Fibroblast of gingiva (primary cell): ENCODE measurements at regions not wholly inside any gene's neighbourhood (a gene's known extent, or its start where the extent isn't known, plus 50 kb on each side); places are given as distances from the start of the nearest gene placed in this dataset.
"Not testable (repeated sequence)": the region's sequence is repeated elsewhere in the genome, so short reads cannot be mapped to it uniquely, and the experiment has no call there.

Source experiments
- DNase-seq: peaks from one replicate; pipeline ENCODE4 v3.0.0-alpha.2; 2011; ENCODE audit warnings: low read depth

DNA sequence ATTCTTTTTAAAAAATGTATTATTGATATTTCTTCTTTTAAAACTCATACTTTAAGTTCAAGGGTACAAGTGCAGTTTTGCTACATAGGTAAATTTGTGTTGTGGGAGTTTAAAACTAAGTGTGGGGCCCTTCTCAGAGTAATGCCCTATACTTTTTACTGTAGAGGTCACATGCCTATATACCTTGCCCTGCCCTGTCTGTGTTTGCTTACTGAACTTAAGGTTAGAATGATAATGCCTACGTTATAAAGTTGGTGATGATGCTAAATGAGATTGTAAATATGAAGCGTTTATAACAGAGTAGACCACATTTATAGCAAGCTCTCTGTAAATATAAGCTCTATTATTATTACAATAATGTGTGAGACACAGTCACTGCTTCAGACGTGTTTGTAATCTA lies 261.9 kb downstream of the RASSF9 start:
- DNase-seq: no peak

DNA sequence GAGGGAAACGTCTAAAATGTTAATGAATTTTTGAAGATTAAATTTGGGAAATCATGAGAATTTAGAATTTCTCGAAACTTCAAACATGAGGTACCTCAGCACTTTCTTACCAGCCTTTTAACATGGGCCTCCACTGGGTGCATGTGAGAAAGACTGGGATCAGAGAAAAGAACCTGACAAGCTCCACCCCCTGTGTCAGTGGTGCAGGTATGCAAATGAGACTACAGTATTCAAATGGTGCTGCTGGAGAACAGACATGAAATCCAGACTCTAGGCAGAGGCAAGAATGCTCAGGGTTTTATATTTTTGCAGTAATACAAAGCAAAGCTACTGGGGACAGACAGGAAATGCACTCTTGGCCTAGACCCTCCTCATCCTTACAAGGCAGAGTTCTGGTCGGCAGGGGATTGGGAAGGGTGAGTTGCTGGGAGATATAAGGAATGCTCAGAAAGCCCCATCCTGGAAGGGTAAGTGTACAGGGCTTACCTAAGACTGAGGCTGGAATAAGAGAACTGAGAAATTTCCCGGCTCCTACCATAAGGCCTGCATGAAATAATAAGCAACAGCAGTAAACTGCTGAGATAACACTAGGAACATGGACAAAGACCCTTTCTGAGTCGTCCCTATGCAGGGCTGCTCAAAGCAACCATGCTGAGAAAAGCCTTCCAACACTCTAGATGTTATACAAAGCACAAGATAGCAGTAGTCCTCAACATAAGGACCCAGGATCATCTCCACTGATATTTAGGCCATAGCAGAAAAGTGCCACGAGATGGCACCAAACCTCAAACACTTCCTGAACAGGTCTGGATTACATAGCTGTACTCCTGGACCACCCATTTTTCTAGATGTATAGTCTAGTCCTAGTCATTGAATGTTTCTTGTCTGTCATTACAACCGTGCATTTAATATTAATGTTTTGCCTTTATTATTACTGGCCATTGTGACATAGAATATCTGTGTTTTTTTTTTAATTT lies 260.8 kb downstream of the RASSF9 start:
- peak; percentile 47 for DNase-seq

DNA sequence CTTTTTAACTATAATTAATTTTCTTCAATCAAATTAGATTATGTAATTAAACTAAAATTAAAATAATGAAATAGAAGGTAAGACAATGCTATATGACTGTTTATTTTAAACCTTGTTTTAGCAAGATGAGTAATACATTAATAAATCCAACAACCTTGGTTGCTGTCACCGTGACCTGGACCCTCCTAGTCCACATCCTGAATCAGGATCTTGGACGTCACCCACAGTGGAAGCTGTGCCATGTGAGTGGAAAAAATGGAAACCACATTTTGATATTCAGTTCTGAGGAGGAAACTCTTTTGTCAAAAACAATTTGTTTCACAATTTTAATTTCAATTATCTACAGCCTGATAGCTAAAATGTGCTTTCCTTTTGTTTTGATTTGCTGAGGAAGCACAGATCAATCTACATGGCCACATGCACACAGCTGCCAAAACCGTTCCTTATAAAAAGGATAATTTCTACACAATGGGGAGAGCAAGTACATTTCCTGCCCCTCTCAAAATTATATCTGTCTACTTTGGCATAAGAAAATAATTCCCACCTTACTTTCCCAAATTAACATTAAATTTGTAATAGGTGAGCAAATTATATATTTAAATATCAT lies 255.5 kb downstream of the RASSF9 start:
- no peak for DNase-seq

GRCh38 chr12:85587158-85587557 lies 249.1 kb downstream of the RASSF9 start:
- DNase-seq: no peak

GRCh38 chr12:85588221-85588620 lies 248.0 kb downstream of the RASSF9 start:
- no peak for DNase-seq

DNA sequence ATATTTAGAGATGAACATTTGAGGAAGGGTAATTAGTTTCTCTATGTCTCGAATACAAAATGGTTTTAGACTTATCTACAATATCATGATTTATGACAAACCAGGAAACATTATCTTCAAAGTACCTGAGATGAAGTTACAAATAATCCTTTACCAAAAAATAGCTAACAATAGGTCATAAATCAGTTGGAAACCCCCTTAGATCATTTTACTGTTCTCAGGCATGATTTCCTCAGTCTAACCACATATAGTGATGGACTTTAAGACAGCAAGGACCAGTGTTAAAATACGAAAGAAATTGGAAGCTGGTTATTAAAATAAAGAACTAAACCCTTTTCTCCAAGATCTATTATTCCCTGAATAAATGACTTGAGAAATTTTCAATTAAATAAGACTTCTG lies 235.4 kb downstream of the RASSF9 start:
- DNase-seq: no peak

GRCh38 chr12:85603556-85603955 lies 232.7 kb downstream of the RASSF9 start:
- DNase-seq: no peak

GRCh38 chr12:85606455-85606854 lies 229.8 kb downstream of the RASSF9 start:
- no peak for DNase-seq

DNA sequence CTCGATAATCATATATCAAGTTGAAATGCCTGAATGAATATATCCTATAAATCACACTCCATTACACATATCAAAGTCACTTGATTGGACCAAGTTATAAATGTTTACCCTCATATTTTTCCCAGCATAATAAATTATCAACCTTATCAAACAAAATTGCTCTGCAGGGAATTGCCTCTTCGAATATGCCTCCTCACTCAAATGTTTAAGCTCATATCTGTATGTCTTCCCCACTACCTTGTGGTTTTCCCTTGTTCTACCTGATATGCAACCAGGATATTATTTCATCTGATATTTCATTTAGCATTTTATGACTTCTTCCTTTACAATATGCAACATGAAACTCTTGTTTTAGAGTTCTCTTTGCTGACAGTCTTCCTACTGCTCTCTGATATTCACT lies 226.4 kb downstream of the RASSF9 start:
- no peak for DNase-seq

DNA sequence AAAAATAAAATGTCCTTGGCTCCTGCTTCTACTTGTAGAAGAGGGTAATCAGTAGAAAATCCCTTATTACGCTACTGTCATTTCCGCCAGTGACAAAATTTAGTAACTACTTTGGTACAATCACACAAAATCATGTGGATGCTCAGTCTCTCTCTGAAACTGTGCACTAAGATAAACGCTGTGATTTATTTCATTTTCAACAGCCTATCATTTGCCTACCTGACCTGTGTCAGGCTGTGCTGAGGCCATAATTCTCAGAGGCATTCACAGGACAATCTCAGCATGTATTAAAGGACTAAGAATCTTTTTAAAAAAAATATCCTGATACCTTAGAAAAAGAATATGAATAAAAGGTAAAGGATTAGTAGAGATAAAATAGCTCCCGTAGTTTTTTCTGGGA lies 226.0 kb downstream of the RASSF9 start:
- DNase-seq: no peak

DNA sequence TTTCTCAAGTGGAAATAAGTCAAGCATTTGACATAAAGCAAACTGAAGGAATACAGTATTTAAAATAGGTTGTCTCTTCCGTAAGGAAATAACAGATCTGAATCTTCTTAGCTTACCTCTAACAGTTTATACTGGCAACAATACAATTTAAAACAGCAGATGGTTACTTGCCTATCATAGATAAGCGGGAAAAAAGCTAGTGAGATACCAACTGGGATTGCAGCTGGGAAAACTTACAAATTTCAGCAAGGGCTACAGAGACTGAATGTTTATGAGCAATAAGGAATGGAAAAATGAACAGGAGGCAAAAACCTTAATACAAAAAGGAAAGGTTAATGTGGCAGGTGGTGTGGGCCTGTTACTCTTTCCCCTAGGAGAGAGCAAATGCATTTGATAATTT lies 220.0 kb downstream of the RASSF9 start:
- DNase-seq: no peak

DNA sequence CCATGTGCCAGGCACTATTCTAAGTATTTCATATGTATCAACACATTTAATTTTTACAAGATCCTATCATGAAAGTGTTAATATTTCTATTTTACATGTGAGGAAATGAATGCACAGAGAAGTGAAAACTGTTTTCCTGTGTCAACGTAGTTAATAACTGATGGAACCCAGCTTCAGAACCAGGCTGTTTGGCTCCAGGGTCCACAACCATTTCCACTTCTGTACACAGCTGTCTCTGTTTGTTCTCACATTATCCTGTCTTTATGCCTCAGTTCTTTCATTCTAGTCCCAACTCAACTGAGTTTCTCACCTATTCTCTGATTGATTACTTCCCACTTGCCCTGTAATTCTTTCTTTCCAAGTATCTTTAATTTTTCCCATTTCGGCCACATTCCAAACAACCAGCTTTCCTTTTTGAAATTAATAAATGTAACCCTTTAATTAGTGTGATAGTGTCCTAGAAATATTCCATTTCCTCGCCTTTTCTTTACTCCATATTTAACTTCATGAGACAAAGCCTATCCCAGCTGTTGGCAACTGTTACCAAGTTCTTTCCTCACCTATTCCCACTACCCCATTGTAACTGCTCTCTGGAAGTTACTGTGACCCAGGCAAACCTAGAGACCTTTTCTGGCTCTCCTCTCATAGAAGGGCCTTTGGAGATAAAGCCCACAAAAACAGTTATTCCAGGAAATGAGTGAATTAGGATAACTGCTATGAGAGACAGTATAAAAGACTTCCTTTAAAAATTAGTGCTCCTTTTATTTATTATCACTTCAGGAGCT lies 218.7 kb downstream of the RASSF9 start:
- no peak for DNase-seq

DNA sequence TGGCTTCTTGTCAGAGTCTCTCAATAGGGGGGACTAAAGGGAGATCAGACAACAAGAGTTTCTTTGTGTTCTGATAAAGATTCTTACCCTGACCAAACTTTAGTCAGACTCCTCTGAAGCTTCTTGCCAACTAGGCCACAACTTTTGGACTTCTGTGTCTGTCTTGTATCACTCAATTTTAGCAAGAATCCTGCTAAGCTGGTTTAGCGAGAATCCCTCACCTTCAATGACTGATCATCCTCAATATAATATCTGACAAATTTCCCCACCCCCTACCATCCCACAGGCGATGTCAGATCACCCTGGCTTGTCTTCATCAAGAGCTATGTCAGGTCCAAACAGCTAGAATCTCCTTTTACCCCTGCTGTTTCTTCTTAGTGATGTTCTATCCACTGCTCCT lies 215.2 kb downstream of the RASSF9 start:
- no peak for DNase-seq

- no peak for DNase-seq
Observed at GRCh38 chr12:85623763-85624162, 212.4 kb downstream of the RASSF9 start.

- no peak for DNase-seq
Observed at GRCh38 chr12:85625467-85625866, 210.7 kb downstream of the RASSF9 start.

DNA sequence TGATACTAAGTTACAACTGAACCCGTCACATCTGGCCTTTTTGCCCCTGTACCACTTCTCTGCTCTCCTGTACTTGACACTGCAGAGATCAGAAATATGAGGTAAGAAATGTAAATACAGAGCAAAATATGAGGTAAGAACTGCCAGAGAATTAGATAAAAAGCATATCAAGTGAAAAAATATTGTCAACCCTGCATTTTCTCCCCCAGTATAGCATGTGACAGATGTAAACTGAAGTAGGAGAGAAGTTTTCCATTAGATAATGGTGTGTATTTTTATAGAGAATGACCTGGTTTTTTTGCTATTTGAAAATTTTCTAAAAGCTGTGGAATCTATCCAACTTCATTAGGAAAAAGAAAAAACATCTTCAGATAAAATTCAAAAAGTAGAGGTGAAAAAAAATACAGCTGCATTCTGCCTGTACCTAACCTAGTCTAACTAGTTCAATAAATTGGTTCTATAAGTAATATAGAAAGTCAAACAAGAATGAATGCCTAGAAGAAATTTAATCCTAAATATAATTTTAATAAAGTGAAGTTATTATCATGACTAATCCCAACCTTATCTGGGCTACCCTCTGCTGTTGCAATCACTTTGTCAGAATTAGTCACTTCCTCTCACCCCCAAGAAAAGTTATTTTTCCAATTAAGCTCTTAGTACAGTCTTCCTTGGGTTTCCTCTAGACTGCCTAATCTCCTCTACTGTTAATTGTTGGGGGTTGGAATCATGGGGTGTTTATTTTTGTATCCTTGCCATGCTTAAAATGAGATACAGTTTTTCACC lies 210.0 kb downstream of the RASSF9 start:
- peak; percentile 61 for DNase-seq

DNA sequence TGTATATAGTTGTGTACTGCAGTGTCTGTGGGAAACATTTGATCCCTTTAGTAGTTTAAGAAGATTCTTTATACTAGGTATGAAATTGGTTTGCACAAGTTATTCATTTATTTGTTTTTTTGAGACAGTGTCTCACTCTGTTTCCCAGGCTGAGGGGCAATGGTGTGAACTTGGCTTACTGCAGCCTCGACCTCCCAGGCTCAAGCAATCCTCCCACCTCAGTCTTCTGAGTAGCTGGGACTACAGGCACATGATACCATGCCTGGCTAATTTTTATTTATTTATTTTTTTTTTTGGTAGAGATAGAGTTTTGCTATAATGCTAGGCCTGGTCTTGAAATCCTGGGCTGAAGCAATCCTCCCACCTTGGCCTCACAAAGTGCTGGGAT lies 209.4 kb downstream of the RASSF9 start:
- DNase-seq: no peak

- peak; percentile 81 for DNase-seq
Observed at GRCh38 chr12:85627584-85627983, 208.6 kb downstream of the RASSF9 start.

DNA sequence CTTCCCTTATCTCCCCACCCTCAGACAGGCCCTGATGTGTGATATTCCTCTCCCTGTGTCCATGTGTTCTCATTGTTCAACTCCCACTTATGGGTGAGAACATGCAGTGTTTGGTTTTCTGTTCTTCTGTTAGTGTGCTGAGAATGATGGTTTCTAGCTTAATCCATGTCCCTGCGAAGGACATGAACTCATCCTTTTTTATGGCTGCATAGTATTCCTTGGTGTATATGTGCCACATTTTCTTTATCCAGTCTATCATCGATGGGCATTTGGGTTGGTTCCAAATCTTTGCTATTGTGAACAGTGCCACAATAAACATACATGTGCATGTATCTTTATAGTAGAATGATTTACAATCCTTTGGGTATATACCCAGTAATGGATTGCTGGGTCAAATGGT lies 207.6 kb downstream of the RASSF9 start:
- DNase-seq: not testable (repeated sequence)

- no peak for DNase-seq
Observed at GRCh38 chr12:85630851-85631250, 205.4 kb downstream of the RASSF9 start.

GRCh38 chr12:85632390-85632789 lies 203.8 kb downstream of the RASSF9 start:
- no peak for DNase-seq

- DNase-seq: no peak
Observed at GRCh38 chr12:85633491-85633890, 202.7 kb downstream of the RASSF9 start.
